ENCODE measurements at regions not wholly inside any gene's neighbourhood (a gene's known extent, or its start where the extent isn't known, plus 50 kb on each side); places are given as distances from the start of the nearest gene placed in this dataset.

GRCh38 chr5:105956456-105957196 lies 1714.1 kb downstream of the EFNA5 start:
- no peak for DNase-seq

DNA sequence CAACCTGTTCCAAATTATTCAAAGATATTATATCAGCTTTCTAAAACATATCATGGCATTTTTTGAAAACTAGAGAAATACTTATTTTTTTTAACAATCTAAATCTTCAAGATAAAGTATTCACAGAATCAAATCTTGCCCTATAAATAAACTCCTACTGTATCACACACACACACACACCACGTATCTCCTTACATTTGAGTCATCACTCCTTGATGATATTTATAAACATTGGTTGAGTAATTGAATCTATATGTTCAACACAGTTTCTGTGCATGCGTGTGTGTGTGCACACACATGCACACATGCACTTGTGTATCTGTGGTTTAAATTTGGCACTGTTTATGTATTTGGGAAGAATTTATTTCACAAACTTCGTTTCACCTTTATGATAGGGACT lies 1716.4 kb downstream of the EFNA5 start:
- DNase-seq = no peak

GRCh38 chr5:105953616-105954015 lies 1717.1 kb downstream of the EFNA5 start:
- DNase-seq = no peak

DNA sequence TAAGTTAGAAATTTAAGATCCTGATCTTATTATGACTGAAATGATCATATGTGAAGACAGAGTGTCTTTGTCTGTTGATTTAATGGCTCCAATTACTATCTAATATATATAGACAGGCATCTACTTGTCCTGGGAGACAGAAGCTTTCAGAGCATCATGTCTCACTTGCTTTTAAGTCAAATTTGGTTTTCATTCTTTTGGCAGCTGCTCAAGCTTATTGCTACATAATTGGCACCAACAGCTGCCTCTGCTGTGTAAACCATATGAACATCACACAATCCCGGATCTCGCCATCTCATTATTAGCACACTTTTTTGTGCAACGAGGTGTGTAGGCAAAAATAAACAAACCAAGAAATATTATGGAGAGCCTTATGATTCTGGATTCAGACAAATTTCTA lies 1717.9 kb downstream of the EFNA5 start:
- no peak for DNase-seq

GRCh38 chr5:105947461-105947860 lies 1723.3 kb downstream of the EFNA5 start:
- no peak for DNase-seq

DNA sequence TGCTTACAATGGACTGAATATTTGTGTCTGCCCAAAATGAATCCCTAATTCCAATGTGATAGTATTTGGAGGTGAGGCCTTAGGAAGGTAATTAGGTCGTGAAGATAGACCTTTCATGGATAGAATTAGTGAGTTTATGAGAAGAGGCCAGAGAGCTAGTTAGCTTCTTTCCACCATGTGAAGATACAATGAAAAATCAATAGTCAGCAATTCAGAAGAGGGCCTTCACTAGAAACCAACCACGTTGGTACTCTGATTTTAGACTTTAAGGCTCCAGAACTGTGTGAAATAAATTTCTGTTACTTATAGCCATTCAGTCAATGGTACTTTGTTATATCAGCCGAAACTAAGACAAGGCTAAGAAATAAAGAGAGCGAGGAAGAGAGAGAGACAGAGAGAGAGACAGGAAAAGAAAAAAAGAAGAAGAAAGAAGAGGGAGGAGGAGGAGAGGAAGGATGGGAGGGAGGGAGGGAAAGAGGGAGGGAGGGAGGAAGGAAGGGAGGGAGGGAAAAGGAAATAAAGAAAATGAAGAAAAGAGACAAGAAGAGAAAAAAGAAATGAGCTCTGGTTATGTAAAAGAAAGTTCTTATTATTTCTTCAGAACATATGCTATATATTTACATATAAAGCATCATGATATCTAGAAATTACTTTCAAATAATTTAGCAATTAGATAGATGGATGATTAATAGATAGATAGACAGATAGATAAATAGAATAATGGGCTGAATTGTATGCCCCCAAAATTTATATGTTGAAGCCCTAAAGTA lies 1725.3 kb downstream of the EFNA5 start:
- no peak for DNase-seq

- no peak for DNase-seq
Measured at GRCh38 chr5:105940181-105940580, 1730.6 kb downstream of the EFNA5 start.

DNA sequence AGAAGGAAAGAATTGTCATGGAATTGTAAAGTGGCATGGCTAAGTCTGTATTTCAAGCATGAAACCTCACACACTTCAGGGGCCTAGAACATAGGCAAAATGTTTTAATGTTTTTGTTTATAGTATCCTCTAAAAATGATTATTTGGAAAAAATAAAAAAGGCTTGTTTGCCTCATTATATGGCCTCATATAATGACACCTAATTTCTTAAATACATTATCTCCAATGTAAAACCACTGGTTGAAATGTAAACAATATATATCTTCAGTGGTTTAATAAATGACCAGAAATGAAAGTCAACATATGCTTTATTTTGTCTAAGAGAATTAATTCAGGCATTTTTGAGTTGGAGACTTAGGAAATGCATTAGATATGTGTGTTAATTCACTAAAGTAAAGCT lies 1736.6 kb downstream of the EFNA5 start:
- no peak for DNase-seq

GRCh38 chr5:105931881-105932421 lies 1738.8 kb downstream of the EFNA5 start:
- no peak for DNase-seq

DNA sequence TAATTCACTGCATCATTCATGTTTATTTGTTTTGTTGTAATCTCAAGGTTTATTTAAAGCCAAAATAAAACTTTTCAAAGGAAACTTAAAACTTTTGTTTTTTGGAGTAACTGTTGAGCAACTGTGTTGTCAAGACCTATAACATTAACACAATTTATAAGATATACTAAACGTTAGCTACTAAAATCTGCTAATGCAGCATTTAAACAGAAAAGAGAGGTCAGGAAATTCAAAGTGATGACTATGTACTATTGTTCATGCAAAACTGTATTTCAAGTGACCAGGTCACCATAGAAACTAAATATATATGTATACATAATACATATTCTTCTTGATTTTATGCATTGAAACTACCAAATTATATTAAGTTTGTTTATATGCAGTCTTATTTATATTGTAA lies 1740.9 kb downstream of the EFNA5 start:
- no peak for DNase-seq

GRCh38 chr5:105924366-105924765 lies 1746.4 kb downstream of the EFNA5 start:
- DNase-seq = no peak

DNA sequence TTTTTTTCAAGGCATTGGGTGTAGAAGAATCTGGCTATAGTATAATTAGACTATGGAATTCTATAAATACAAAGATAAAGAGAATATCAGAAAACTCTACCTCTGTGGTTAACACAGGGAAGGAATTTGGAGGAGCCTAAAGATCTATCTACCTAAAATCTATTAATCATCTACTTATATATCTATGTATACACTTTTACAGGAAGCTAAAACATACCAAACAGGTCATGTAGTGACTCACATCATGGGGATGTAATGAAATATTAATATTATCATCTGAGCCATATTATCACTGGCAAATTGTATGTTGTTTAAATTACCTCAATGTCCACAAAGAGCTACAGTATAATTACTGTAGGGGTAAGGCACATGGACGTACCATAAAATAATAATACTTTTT lies 1748.2 kb downstream of the EFNA5 start:
- no peak for DNase-seq

GRCh38 chr5:105922080-105922479 lies 1748.7 kb downstream of the EFNA5 start:
- no peak for DNase-seq

DNA sequence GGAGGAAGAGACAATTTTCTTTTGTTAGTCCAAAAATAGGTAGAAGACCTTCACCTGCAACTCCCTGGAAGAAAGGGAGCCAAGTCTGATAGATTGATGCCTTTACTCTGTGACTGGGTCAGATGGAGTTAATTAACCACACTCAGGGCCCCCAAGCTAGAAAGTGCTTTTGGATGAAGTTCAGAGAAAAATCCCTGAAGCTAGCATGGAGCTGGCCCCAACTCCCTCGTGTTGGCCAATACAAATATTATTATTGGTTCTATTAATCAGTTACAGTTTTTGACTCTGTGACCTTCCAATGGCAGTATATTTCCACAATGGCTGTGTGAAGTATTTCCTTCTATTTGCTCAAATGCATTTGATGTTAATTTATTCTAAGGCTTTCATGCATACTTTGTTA lies 1753.5 kb downstream of the EFNA5 start:
- DNase-seq = no peak

- no peak for DNase-seq
Measured at GRCh38 chr5:105907016-105907415, 1763.7 kb downstream of the EFNA5 start.

- no peak for DNase-seq
Measured at GRCh38 chr5:105905392-105905791, 1765.3 kb downstream of the EFNA5 start.

- DNase-seq = no peak
Measured at GRCh38 chr5:105903069-105903468, 1767.7 kb downstream of the EFNA5 start.

DNA sequence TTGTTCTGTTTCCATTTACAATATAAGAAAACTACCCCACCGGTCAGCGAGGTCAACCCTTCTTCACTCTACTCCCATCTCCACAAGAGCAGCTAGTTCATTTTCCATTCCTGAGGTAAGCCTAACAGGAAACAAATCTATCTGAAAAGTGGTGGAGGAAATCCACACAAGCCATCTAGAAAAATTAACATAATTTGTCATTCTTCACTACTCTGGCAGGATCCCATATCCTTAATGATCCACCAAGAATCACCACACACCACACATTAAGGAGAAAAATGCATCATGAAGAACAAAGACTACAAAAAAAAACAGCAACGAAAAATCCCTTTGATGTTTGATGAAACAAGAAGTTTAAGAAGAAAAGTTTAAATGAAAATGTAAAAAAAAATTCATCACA lies 1771.0 kb downstream of the EFNA5 start:
- no peak for DNase-seq

- DNase-seq = no peak
Measured at GRCh38 chr5:105898183-105898582, 1772.6 kb downstream of the EFNA5 start.

GRCh38 chr5:105885266-105885665 lies 1785.5 kb downstream of the EFNA5 start:
- no peak for DNase-seq

- no peak for DNase-seq
Measured at GRCh38 chr5:105882956-105883481, 1787.7 kb downstream of the EFNA5 start.

GRCh38 chr5:105878402-105878801 lies 1792.3 kb downstream of the EFNA5 start:
- DNase-seq = no peak

GRCh38 chr5:105877592-105877991 lies 1793.1 kb downstream of the EFNA5 start:
- no peak for DNase-seq

DNA sequence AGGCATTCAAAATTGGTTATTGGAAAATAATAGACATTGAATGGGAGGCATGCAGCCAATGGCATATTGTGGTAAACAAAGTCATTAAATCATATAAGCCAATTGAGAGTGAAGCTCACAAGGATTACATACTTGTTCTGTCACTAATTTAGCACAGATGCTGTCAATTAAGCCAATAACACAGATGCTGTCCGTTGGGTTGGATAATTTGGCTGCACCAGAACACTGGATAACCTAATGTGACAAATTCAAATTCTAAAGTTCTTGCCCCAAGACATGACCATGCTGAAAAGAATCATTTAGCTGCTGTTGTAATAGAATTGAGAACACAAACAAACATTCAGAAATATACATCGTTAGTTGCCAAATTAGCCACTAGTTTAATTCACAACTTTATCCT lies 1796.4 kb downstream of the EFNA5 start:
- DNase-seq = no peak
